NCI-H748 (cell line): ENCODE measurements at regions not wholly inside any gene's neighbourhood (a gene's known extent, or its start where the extent isn't known, plus 50 kb on each side); places are given as distances from the start of the nearest gene placed in this dataset.
"Not testable (repeated sequence)": the region's sequence is repeated elsewhere in the genome, so short reads cannot be mapped to it uniquely, and the experiment has no call there.

Source experiments
- DNase-seq: peaks from one replicate; lab custom pipeline; 2025; ENCODE audit not compliant: unreplicated experiment; lab: John Stamatoyannopoulos, UW

GRCh38 chr16:79845033-79845733 is 244.6 kb upstream of the MAF start:
- DNase-seq, result no peak

DNA sequence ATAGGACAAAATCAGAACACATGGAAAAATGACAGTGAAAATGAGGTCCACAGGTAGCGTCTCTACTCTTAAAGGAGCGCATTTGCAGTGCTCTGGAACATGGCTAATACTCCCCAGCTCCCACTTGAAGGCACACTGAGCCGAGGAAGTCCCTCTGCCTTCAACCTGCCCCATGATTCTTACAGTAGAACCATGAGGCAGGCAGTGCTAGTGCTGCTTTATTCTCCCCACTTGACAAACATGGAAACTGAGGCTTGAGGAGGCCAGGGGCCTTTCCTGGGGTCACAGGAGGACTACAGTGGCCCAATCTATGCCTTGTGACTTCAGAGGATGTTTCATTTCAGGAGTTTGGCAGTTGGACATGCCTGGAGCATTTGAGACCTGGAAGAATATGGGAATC is 244.1 kb upstream of the MAF start:
- DNase-seq, result no peak

DNA sequence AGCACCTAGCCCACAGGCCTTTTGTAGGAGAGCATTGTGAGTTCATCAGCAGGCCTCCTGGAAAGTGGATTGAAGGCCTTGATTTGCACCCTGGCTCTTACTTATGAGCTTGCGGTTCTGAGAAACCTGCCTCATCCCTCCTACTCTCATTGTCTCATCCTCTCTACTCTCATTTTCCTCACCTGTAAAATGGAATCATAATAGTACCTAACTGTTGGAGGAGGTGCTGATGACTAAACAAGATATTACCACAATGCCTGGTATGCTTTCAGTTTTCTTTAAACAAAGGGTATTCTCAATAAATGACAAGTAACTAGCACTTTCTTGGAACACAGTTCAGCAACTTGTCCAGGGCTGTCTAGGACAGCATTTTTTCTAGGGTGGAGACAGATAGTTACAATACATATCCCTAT is 243.1 kb upstream of the MAF start:
- no peak for DNase-seq

DNA sequence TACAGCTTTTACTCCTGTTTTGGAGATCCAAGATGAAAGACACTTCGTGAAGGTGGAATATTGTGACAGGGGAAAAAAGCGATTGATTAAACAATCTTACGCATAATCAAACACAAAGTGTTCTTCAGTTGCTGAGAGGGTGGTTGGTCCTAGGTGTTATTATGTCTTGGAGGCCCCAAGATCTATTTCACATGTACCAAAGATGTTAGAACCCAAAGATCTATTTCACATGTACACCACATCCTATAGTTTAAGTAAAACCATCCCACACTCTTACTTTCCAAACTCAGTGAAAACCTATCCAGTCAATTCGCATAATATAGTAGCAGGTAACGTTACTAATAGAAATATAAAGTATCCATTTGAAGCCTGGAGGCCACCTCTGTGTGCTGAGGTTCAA is 242.6 kb upstream of the MAF start:
- DNase-seq, result no peak

- DNase-seq, result no peak
Observed at GRCh38 chr16:79842197-79842596, 241.7 kb upstream of the MAF start.

DNA sequence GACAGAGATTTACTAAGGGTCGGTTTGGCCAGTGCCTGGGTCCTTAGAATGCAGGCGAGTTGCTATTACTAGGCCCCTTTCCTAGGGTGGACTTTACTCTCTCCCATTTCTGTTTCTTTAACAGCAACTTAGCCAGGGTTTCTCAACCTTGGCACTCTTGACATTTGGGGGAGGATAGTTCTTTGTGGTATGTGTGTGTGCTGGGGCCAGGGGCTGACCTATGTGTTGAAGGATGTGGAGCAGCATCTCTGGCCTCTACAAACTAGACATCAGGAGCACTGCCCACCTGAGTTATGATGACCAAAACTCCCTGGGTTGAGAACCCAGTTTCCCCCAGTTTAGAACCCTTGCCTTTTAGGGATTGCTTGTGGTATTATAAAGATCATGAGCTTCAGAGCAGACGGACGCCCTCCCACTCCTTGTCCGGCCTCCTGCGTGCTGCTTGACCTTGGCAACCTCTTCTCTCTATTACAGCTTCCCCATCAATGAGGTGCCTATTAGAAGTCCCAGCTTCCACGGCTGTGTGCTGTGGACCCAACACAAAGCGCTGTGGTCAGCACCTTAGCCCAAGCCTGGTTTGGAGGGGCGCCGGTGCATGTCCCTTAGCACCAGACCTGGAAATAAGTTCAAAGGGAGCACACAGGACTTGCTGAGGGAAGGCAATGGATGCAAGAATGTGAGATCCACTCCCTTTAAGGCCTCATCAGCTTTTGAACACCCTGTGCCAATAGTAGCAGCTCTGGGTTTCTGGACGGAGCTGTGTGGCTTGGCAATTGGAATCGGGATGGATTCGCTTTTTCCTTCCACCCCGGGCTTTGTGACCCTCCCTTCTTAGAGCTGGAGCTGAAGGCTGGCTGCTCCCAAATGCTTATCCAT is 239.2 kb upstream of the MAF start:
- DNase-seq, result no peak

GRCh38 chr16:79838496-79839259 is 238.1 kb upstream of the MAF start:
- DNase-seq, result peak; percentile 17

- no peak for DNase-seq
Observed at GRCh38 chr16:79836144-79836543, 235.6 kb upstream of the MAF start.

GRCh38 chr16:79835194-79835593 is 234.7 kb upstream of the MAF start:
- no peak for DNase-seq

DNA sequence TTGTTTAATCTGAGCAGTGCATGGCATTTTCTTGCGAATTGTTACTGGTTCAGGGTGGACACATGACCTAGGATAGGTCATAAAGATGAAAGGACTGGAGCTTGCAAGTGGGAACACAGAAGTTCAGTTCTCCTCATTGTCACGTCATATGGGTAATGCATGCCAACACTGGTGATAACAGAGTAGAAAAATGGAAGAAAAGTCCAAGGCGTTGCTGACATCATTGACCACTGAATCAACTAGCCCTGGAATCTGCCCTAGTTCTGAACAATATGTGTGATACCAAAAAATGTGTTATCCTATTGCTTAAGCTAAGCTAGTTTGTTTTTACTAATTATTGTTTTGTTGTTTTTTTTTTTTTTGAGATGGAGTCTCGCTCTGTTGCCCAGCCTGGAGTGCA is 234.2 kb upstream of the MAF start:
- DNase-seq, result no peak

DNA sequence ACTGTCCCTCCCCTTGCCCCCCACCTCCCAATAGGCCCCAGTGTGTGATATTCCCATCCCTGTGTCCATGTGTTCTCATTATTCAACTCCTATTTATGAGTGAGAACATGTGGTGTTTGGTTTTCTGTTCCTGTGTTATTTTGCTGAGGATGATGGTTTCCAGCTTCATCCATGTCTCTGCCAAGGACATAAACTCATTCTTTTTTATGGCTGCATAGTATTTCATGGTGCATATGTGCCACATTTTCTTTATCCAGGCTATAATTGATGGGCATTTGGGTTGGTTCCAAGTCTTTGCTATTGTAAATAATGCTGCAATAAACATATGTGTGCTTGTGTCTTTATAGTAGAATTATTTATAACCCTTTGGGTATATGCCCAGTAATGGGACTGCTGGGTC is 233.5 kb upstream of the MAF start:
- DNase-seq, result not testable (repeated sequence)

- no peak for DNase-seq
Observed at GRCh38 chr16:79833559-79833958, 233.0 kb upstream of the MAF start.

GRCh38 chr16:79826732-79827475 is 226.4 kb upstream of the MAF start:
- DNase-seq, result no peak

GRCh38 chr16:79825002-79825401 is 224.5 kb upstream of the MAF start:
- no peak for DNase-seq

DNA sequence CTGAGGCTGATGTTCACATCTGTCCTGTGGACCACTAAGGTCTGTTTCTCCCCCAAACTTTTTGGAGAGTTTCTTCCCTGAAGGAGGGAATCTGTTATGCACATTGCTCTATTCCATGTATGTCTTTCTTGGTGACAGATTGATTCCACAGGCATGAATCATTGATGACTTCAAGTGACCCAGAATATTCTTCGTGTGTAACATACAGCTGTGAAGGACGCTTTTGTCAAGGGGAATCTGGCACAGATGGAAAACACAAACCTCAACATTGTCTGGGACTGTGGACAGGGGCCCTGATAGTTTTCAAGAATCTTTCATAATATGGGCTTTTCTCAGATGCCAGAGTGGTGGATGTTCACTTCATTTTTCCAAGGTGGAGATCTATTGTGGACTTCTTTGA is 223.1 kb upstream of the MAF start:
- DNase-seq, result no peak

GRCh38 chr16:79821911-79822310 is 221.4 kb upstream of the MAF start:
- peak; percentile 39 for DNase-seq

DNA sequence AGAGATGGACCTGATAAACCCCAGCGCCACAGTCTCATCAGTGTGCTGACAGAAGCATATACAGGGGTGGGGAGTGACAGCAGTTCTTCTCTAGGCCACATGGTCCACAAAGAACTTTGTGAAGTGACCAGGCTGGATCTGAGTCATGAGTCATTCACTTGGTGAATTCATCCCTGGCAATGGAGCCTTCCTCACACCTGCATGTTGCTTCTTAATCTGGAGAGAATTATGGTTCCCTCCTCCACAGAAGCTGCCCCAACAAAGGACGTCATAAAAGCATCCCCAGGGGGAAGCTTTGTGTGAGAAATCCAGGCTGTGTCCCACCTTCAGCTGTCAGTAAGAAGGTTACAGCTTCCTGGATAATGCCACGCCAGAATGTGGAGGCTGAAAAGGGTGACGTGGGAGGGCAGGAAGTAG is 215.6 kb upstream of the MAF start:
- DNase-seq, result no peak

GRCh38 chr16:79815049-79815448 is 214.5 kb upstream of the MAF start:
- no peak for DNase-seq

DNA sequence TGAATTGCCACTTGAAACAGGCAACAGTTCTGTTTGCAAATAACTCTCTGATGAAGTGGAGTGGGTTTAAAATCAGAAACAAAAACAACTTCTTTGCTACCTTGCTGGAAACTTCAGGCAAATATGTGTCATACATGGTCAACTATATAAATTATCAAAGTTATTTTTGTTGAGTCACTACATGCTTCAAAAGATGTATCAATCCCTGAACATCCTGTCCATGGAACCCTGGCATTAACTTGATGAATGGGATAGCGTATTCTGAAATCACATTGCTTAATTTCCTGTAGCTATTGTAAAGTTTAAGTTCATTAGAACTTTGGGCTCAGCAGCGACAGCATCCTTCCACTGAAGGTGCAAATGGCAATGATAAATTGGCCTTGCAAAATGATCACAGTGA is 213.6 kb upstream of the MAF start:
- no peak for DNase-seq

DNA sequence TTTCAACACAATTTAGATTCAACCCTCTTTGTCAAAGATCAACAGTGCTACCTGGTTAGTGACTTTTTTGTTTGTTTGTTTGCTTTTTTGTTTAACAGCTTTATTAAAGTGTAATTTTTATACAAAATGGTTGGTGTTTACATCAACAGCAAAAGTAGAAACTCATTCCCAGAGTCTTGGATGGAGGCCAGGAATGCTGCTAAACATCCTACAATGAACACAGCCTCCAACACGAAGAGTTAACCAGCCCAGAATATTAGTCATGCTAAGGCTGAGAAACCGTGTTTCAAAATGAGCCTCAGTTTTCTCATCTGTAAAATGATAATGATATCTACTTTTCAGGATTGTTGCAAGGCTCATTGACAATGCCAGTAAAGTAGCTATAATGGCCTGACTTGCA is 211.0 kb upstream of the MAF start:
- DNase-seq, result no peak
